GM18505 (cell line): ENCODE measurements at regions not wholly inside any gene's neighbourhood (a gene's known extent, or its start where the extent isn't known, plus 50 kb on each side); places are given as distances from the start of the nearest gene placed in this dataset.

Experiments
- ATAC-seq: cut with Tn5 transposase; IDR thresholded peaks from one replicate; pipeline ENCODE4 v1.9.1; 2021; ENCODE audit not compliant: unreplicated experiment
- POLR2A ChIP-seq: IDR thresholded peaks from 4 replicates; pipeline ENCODE4 v1.6.1; 2011; ENCODE audit warnings: borderline replicate concordance; ENCODE audit not compliant: insufficient read depth, insufficient read length; ENCODE audit errors: extremely low read depth

DNA sequence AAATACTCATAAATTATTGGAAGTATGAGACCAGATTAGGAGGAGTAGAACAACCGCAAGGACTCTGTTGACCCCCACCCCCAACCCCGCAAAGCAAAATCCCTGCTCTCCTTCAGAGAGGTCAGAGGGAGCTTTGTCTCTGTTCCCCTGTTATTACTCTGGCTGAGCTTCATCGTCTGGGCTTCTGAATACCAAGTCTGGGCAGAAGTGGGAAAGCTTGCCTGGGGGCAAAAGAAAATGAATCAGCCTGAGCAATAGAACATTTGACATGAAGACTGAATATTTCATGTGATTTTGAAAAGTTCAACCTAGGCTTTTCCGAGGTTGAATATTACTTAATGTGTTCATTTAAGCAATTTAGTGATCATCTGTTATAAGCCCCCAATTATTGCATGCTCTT is 114.6 kb upstream of the ARHGAP28 start:
- TF ChIP-seq POLR2A, result no peak
- no peak for ATAC-seq

GRCh38 chr18:6616981-6617380 is 112.5 kb upstream of the ARHGAP28 start:
- no peak for ATAC-seq
- TF ChIP-seq POLR2A, result no peak

DNA sequence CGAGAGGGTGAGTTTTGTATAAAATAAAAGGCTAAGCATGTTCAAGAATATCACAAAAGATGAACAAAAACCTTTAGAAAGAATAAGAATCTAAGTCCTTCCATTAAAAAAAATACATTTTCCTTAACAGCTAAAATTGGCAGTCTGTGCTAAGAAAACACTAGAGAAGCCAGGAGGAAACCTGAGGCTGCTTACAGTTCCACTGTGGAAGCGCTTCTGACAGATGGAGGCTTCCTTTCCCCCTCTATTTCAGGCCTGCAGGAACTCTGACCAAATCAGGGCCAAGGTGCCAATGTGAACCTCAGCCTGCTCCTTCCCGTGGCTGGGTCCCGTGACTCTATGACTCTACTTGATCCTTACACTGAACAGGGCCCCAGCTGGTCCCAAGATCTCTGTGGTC is 108.1 kb upstream of the ARHGAP28 start:
- no peak for TF ChIP-seq POLR2A
- no peak for ATAC-seq

GRCh38 chr18:6623278-6623677 is 106.2 kb upstream of the ARHGAP28 start:
- no peak for TF ChIP-seq POLR2A
- no peak for ATAC-seq

DNA sequence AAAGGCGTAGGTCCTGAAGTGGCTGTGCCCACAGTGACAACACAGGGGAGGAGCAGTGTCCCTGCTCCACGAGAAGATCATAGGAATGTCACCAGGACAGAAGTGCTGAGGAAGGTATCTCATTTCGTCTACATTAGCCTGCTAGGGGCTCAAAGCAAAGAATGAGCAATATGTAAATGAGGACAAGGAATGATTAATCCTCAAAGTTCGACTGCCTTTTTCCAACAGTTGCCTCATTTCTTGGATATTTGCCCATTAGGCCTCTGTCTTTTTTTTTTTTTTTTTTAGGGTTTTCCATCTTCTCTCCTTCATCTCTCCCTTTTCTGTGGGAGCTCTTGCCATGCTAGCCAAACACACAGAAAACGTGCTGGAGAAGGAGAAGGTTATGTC is 105.2 kb upstream of the ARHGAP28 start:
- TF ChIP-seq POLR2A, result no peak
- no peak for ATAC-seq

- no peak for TF ChIP-seq POLR2A
- ATAC-seq, result no peak
These were observed 104.7 kb upstream of the ARHGAP28 start for GRCh38 chr18:6624661-6625311.

DNA sequence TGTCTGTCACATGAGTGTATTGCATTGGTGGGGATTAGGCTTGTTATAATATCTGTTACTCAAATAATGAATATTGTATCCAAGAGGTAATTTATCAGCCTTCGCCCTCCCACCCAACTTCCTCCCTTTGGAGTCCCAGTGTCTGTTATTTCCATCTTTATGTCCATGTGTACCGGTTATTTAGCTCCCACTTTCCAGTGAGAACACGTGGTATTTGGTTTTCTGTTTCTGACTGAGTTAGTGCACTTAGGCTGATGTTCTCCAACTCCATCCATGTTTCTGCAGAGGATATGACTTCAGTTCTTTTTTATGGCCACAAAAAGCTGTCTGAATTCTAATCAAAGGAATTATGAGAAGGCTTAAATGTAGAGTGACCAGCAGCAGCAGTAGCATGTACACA is 104.0 kb upstream of the ARHGAP28 start:
- ATAC-seq, result no peak
- TF ChIP-seq POLR2A, result no peak

GRCh38 chr18:6626457-6626856 is 103.1 kb upstream of the ARHGAP28 start:
- no peak for TF ChIP-seq POLR2A
- ATAC-seq, result no peak

DNA sequence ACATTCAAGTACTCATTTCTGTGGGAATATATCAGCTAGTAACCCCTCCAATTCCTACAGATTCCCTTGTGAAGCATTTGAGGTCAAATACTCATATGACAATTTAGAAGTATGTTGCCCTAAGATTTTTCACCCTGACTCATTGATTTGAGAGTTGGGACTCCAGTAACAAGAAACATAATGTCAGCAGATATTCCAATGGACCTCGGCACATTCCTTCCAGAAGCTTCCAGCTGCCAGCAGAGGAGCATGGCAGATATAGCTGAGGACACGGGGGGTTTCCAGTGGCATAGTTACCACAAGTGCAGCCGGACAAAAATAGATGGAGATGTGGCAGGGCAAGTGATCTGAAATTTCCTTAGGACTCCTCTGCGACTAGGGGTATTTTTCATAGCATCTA is 101.9 kb upstream of the ARHGAP28 start:
- no peak for ATAC-seq
- TF ChIP-seq POLR2A, result no peak

GRCh38 chr18:6628187-6628586 is 101.3 kb upstream of the ARHGAP28 start:
- TF ChIP-seq POLR2A, result no peak
- no peak for ATAC-seq

DNA sequence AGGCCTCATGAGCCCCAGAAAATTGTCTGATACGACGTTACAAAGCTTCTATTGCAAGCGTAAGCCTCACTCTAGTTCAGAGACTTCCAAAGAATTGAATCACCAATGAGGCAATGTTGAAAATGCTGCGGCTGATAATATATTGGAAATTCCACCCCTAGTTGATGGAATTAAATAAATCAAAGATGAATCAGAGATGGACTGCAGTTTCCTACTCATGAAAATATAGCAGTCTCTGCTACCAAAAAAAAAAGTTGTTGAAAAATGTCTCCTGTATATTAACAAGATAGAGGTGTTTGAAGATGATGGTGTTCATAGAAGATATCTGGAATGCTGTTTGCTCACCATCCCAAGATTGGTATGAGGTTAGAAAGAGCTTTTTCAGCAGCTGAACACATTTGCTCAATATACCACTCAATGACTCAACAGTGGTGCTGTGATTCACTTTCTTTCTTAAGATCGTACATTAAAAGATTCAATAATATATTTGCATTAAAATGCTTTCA is 99.8 kb upstream of the ARHGAP28 start:
- no peak for TF ChIP-seq POLR2A
- no peak for ATAC-seq

GRCh38 chr18:6633310-6633709 is 96.2 kb upstream of the ARHGAP28 start:
- no peak for TF ChIP-seq POLR2A
- no peak for ATAC-seq

- no peak for ATAC-seq
- no peak for TF ChIP-seq POLR2A
These were observed 93.4 kb upstream of the ARHGAP28 start for GRCh38 chr18:6636091-6636490.

DNA sequence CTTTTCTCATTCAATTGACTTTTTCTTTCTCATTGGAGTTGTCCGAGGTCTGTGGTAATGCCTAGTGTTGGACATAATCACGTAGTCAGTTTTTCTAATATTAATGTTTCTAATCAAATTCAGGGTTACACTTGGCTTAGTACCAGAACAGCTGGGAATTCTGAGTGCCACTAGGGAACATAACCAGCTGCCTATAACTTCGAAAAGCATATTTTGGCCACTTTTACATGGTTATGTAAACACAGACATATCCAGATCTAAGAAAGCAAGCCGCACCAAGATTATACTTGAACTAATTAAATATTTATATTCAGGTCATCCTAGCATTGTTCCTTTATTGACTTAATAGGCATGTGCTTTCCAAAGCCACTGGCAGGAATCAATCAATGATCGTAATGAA is 91.1 kb upstream of the ARHGAP28 start:
- TF ChIP-seq POLR2A, result no peak
- ATAC-seq, result no peak

- no peak for ATAC-seq
- no peak for TF ChIP-seq POLR2A
These were observed 90.2 kb upstream of the ARHGAP28 start for GRCh38 chr18:6639305-6639704.
